ENCODE measurements at regions not wholly inside any gene's neighbourhood (a gene's known extent, or its start where the extent isn't known, plus 50 kb on each side); places are given as distances from the start of the nearest gene placed in this dataset.

DNA sequence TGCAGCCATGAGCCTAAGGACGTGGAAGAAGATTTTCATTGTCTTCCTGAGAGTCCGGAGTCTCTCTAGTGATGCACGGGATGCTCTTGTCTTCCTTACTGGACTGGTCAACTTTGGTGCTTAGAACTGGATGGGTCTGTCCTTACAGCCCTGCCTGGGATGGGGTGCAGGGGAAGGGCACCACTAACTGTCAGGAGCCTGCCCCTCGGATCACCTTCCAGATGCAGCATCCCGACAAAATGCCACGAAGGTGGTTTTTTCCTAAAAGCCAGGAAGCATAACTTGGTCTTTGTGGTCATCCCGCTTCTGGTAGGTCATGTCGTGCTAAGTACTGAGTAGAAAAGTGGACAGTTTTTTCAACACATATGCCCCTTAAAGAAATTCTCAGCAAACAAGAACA, 207.4 kb upstream of the TWIST2 start:
- no peak for TF ChIP-seq CTCF (IDR thresholded peaks at IDR 0.05)
- no peak for TF ChIP-seq POLR2A (IDR thresholded peaks at IDR 0.05)

Measured in uterus (tissue), 2 donors.